Transverse colon (tissue), 4 donors: ENCODE measurements at regions not wholly inside any gene's neighbourhood (a gene's known extent, or its start where the extent isn't known, plus 50 kb on each side); places are given as distances from the start of the nearest gene placed in this dataset.
"Not testable (repeated sequence)": the region's sequence is repeated elsewhere in the genome, so short reads cannot be mapped to it uniquely, and the experiment has no call there.

Experiments
- DNase-seq: peaks from one replicate; pipeline ENCODE4 v3.0.0-alpha.2; 2019
- H3K27ac ChIP-seq, 4 donors: fragments of 200-600 bp; sonication (generic); 2 replicates each; pipeline ENCODE4 v1.5.1; 2016 to 2018; ENCODE audit warnings: inconsistent platforms in 4 of 4
- H3K27me3 ChIP-seq: fragments of 200-600 bp; sonication (generic); 2 replicates; pipeline ENCODE4 v1.5.1; 2017; ENCODE audit warnings: inconsistent platforms
- H3K36me3 ChIP-seq, 4 donors: fragments of 200-600 bp; sonication (generic); 2 replicates each; pipeline ENCODE4 v1.5.1; 2017 to 2019; ENCODE audit warnings: inconsistent platforms in 4 of 4
- H3K4me1 ChIP-seq, 4 donors: fragments of 200-600 bp; sonication (generic); 2 replicates each; pipeline ENCODE4 v1.5.1; 2017 to 2020; ENCODE audit warnings: inconsistent platforms in 4 of 4
- H3K4me3 ChIP-seq, 4 donors: fragments of 200-600 bp; sonication (generic); 1 replicate in 1 of 4; 2 replicates in 3 of 4; pipeline versions ENCODE4 v1.5.1 to v1.6.1; 2017 to 2019; ENCODE audit warnings: inconsistent platforms in 4 of 4
- H3K9me3 ChIP-seq, 2 donors: fragments of 200-600 bp; sonication (generic); 2 replicates each; pipeline ENCODE4 v1.5.1; 2017 to 2019; ENCODE audit warnings: inconsistent platforms in 2 of 2
- EP300 ChIP-seq: sonication (generic); formaldehyde crosslinking; IDR thresholded peaks from one replicate; pipeline ENCODE4 v1.6.1; 2017; ENCODE audit warnings: antibody characterized with exemption, low read depth
- POLR2A ChIP-seq: fragments of 450-650 bp; IDR thresholded peaks from one replicate; pipeline ENCODE4 v1.6.1; 2016; ENCODE audit warnings: antibody characterized with exemption, mild to moderate bottlenecking, moderate library complexity
- POLR2AphosphoS5 ChIP-seq, 3 donors: sonication (generic); formaldehyde crosslinking; IDR thresholded peaks; one replicate each; pipeline ENCODE4 v1.6.1; 2016; ENCODE audit warnings: antibody characterized with exemption in 3 of 3
- WGBS, 2 donors: methylation state at CpG; one replicate each; pipeline ENCODE4 v1.1.5; 2018; ENCODE audit warnings: low coverage in 1 of 2; 5-methylcytosine and 5-hydroxymethylcytosine counted together
- in situ Hi-C, 4 donors: fragments of 200-750 bp; cut with MboI; loops; one replicate each; pipeline versions ENCODE4 v1.15.0 to v1.15.1; 2017; ENCODE audit warnings: low sequenced_read_pairs in 3 of 4, low pct_ligation_motif_present in 1 of 4, low pct_unique_long_range_greater_than_20kb in 1 of 4
- intact Hi-C: fragments of 100-400 bp; cut with DNase I; formaldehyde crosslinking; loops from one replicate; pipeline ENCODE4 v1.15.1; 2023; ENCODE audit warnings: low total_unique reads
- TF ChIP-seq, protein P1 (sequence below), 5 experiments: fragments of 200-600 bp in 3 of 5; fragments of 450-650 bp in 2 of 5; sonication (generic) in 3 of 5; IDR thresholded peaks; 1 replicate in 2 of 5; 2 replicates in 3 of 5; pipeline ENCODE4 v1.5.1; 2016 to 2017; ENCODE audit warnings: antibody characterized with exemption in 5 of 5, inconsistent platforms in 3 of 5, mild to moderate bottlenecking in 2 of 5, moderate library complexity in 1 of 5

DNA sequence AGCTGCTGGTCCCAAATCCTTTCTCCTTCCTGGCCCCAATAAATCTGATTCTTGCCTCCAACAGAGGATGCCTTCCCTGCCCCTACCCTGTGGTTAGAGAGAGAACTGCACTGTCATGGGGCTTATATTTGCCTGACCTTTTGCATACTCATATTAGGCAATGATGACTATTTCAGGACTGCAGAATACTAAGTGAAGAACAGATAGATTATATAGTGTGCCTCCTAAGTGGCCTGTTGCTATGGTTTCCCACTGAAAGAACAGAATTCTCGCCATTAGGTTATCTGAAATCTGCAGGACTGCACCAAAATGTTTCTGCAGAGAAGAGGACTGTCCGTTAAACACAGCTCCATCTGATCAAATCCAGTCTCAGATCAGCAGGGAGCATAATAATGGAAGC lies 87.3 kb upstream of the CCNG1 start:
- Histone ChIP-seq H3K36me3 (no peaks in the 10 kb centered on the region), H3K9me3 (no peaks in the 10 kb centered on the region), H3K4me3 (no peak overlapping the region), H3K27ac (no peak overlapping the region), H3K27me3 (no peaks in the 10 kb centered on the region), H3K4me1 (peaks cover 0 to 4% (median 0%) of the 10 kb centered on the region in 4 donors)
- WGBS, 2 donors: 75% methylated on average over 2 of the region's 2 CpGs; no CpG with 5 or more reads in 1 of the 2 donors
- in situ Hi-C loops (no loop called here), intact Hi-C loops (no loop called here)
- TF ChIP-seq EP300: no peak
- TF ChIP-seq POLR2A: no peak
- no peak for DNase-seq

DNA sequence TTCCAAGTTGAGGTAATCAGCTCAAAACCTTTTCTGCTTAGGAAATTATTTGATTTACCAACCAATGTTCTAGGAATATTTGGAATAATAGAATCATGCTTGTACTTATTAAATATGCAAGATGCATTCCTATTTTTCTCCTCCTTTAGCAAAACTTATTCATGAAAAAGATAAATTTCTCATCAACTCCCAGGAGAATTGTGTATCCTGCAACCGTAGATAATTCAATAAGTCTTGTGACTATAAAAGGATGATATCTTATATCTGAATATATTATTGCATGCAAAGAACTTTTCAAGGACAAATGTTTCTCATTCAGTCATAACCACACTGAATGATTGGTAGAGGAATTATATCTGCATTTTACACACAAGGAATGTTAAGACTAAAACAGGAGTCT lies 84.9 kb upstream of the CCNG1 start:
- Histone ChIP-seq H3K27me3 (no peaks in the 10 kb centered on the region), H3K9me3 (no peaks in the 10 kb centered on the region), H3K27ac (no peak overlapping the region), H3K4me3 (no peak overlapping the region), H3K4me1 (peaks cover 0 to 4% (median 0%) of the 10 kb centered on the region in 4 donors), H3K36me3 (no peaks in the 10 kb centered on the region)
- intact Hi-C loops (no loop called here), in situ Hi-C loops (no loop called here)
- no peak for DNase-seq
- TF ChIP-seq, protein P1, sequence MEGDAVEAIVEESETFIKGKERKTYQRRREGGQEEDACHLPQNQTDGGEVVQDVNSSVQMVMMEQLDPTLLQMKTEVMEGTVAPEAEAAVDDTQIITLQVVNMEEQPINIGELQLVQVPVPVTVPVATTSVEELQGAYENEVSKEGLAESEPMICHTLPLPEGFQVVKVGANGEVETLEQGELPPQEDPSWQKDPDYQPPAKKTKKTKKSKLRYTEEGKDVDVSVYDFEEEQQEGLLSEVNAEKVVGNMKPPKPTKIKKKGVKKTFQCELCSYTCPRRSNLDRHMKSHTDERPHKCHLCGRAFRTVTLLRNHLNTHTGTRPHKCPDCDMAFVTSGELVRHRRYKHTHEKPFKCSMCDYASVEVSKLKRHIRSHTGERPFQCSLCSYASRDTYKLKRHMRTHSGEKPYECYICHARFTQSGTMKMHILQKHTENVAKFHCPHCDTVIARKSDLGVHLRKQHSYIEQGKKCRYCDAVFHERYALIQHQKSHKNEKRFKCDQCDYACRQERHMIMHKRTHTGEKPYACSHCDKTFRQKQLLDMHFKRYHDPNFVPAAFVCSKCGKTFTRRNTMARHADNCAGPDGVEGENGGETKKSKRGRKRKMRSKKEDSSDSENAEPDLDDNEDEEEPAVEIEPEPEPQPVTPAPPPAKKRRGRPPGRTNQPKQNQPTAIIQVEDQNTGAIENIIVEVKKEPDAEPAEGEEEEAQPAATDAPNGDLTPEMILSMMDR (IDR thresholded peaks at IDR 0.05): no peak
- TF ChIP-seq POLR2AphosphoS5 (IDR thresholded peaks at IDR 0.05) (no peak), EP300 (no peak), POLR2A (no peak)
- 87 to 89% methylated on average over 1 of the region's 1 CpG for WGBS, 2 donors

DNA sequence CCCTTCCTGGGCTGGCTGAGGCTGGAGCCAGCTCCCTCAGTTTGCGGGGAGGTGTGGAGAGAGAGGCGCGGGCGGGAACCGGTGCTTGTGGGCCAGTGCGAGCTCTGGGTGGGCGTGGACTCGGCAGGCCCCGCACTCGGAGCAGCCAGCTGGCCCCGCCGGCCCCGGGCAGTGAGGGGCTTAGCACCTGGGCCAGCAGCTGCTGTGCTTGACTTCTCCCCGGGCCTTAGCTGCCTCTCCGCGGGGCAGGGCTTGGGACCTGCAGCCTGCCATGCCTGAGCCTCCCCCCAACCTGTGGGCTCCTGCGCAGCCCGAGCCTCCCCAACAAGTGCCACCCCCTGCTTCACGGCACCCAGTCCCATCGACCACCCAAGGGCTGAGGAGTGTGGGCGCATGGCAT lies 81.6 kb upstream of the CCNG1 start:
- H3K4me1 ChIP-seq, H3K27ac ChIP-seq, intact Hi-C loops, in situ Hi-C loops, H3K27me3 ChIP-seq, H3K9me3 ChIP-seq, H3K36me3 ChIP-seq, DNase-seq, H3K4me3 ChIP-seq: not testable (repeated sequence)
- WGBS, 2 donors: 92% methylated on average over 19 of the region's 21 CpGs; no CpG with 5 or more reads in 1 of the 2 donors

DNA sequence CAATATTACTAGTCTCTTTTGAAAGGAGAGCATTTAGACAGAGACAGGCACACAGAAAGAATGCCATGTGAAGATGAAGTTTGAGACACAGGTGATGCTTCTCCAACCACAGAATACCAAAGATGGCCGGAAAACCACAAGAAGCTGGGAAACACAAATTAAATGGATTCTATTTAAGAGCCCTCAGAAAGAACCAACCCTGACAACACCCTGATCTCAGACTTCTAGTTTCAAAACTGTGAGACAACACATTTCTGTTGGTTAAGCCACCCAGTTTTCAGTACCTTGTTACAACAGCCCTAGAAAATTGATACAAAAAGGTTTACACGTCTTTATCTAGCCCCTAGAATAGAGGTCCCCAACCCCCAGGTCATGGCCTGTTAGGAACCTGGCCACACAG lies 79.8 kb upstream of the CCNG1 start:
- no peak for TF ChIP-seq POLR2A
- TF ChIP-seq, protein P1 (IDR thresholded peaks at IDR 0.05): no peak
- TF ChIP-seq POLR2AphosphoS5 (IDR thresholded peaks at IDR 0.05): no peak
- TF ChIP-seq EP300: no peak
- no peak overlapping the region for H3K4me3 ChIP-seq
- no peak for DNase-seq
- H3K4me1 ChIP-seq: peaks cover 0 to 4% (median 0%) of the 10 kb centered on the region in 4 donors
- no peak overlapping the region for H3K27ac ChIP-seq
- no peaks in the 10 kb centered on the region for H3K9me3 ChIP-seq
- H3K27me3 ChIP-seq: no peaks in the 10 kb centered on the region
- H3K36me3 ChIP-seq: no peaks in the 10 kb centered on the region
- intact Hi-C loops (no loop called here), in situ Hi-C loops (no loop called here)
- WGBS, 2 donors: 44 to 100% methylated on average over 1 to 2 of the region's 2 CpGs

DNA sequence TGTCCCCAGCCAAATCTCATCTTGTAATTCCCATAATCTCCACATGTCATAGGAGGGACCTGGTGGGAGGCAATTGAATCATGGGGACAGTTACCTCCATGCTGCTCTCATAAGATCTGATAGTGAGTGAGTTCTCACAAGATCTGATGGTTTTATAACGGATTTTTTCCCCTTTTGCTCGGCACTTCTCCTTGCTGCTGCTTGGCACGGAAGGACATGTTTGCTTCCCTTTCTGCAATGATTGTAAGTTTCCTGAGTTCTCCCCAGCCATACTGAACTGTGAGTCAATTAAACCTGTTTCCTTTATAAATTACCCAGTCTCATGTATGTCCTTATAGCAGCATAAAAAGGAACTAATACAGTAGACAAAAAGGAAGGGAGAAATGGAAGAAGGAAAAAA lies 76.7 kb upstream of the CCNG1 start:
- H3K27me3 ChIP-seq: no peaks in the 10 kb centered on the region
- H3K27ac ChIP-seq: no peak overlapping the region
- no peak for DNase-seq
- no peak overlapping the region for H3K4me3 ChIP-seq
- no peaks in the 10 kb centered on the region for H3K4me1 ChIP-seq
- TF ChIP-seq POLR2AphosphoS5 (IDR thresholded peaks at IDR 0.05) (no peak), POLR2A (no peak), EP300 (no peak)
- TF ChIP-seq, protein P1 (IDR thresholded peaks at IDR 0.05): no peak
- no peaks in the 10 kb centered on the region for H3K9me3 ChIP-seq
- WGBS, 2 donors: 62 to 68% methylated on average over 3 of the region's 3 CpGs
- H3K36me3 ChIP-seq: no peaks in the 10 kb centered on the region
- intact Hi-C loops: no loop called here
- in situ Hi-C loops: no loop called here
